Amniotic epithelial cell (primary cell): ENCODE measurements at regions not wholly inside any gene's neighbourhood (a gene's known extent, or its start where the extent isn't known, plus 50 kb on each side); places are given as distances from the start of the nearest gene placed in this dataset.
"Not testable (repeated sequence)": the region's sequence is repeated elsewhere in the genome, so short reads cannot be mapped to it uniquely, and the experiment has no call there.

Experiments
- DNase-seq: peaks from one replicate; pipeline ENCODE4 v3.0.0-alpha.2; 2010; ENCODE audit warnings: low read depth

DNA sequence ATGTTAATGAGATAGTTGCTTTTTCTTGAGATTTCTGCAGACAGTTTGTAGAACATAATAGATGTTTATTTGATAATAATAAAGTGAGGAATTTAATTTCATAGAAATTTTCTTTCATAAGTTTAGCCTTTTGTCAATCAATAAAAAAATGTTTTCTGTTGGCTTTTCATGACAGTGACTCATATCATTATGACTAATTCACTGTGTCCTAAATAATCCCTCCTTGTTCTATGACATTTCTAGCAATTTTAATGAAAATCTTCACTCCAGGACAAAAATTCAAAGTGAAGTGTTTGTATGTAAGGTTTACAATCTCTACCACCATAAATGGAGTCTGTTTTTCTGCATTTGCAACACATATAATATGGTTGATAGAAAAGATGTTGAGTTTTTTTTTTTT is 109.9 kb downstream of the UTRN start:
- no peak for DNase-seq

- no peak for DNase-seq
Observed at GRCh38 chr6:144395826-144396225, 110.7 kb downstream of the UTRN start.

GRCh38 chr6:144397141-144397540 is 112.0 kb downstream of the UTRN start:
- DNase-seq: no peak

DNA sequence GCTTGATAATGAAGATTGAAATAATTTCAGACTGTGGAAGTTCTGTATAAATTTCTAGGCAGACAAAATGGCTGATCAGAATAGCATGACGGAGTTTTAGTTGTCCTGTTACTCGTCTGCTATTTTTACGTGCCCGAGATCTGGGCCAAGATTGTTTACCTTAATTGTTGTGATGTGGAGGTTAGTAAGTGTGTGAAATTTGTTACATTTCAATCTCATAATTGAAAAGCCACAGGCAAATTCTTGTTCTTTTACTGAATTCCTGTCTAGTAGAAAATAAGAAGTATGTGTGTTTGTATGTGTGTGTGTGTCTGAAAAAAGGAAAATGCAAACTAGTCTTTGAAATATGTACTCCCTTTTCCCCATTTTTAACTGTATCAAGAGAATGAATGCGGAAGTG is 115.2 kb downstream of the UTRN start:
- peak; percentile 41 for DNase-seq

- DNase-seq: no peak
Observed at GRCh38 chr6:144401736-144402733, 116.9 kb downstream of the UTRN start.

DNA sequence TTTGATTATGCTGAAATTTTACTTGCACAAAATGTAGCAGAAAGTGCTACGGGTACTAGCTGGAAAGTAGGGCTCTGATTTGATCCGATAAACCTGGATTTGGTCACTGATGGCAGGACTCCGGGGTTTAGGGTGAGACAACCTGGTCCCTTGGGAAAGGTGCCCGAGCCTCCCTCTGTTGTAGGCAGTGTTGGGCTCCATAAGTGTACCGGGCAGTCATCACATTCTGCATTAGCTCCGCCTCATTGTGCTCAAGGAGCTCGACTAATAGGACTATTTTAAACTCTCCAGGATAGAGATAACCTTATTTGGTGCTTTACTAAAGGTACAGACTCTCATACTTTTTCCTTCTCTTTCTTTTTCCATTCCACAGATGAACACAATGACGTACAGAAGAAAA is 117.6 kb downstream of the UTRN start:
- no peak for DNase-seq

- peak; percentile 76 for DNase-seq
Observed at GRCh38 chr6:144405163-144405562, 120.0 kb downstream of the UTRN start.

DNA sequence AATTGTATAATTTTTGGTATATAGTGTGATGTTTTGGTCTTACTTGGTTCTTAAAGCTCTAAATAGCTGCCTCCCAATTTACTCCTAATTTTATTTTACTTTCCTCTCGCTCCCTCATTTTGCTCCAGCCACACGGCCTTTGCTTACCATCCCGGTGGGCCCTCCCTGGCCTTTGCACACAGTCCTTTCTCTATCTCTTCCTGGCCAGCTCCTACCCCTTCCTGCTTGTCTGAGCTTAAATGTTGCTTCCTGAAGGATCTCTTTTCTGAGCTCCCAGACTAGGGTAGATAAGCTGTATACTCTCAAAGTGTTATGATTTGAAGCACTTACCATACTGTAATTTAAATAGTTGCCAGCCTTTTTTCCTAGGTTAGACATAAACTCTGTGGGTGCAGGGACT is 121.7 kb downstream of the UTRN start:
- DNase-seq: no peak

- no peak for DNase-seq
Observed at GRCh38 chr6:144408161-144408560, 123.0 kb downstream of the UTRN start.

GRCh38 chr6:144410059-144410458 is 124.9 kb downstream of the UTRN start:
- DNase-seq: no peak

DNA sequence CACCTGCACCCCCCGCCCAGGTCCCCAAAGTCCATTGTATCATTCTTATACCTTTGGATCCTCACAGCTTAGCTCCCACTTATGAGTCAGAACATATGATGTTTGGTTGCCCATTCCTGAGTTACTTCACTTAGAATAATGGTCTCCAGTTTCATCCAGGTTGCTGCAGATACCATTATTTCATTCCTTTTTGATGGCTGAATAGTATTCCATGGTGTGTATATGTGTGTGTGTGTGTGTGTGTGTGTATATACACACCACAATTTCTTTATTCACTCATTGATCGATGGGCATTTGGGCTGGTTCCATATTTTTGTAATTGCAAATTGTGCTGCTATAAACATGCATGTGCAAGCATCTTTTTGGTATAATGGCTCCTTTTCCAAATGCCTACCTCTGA is 125.4 kb downstream of the UTRN start:
- not testable (repeated sequence) for DNase-seq

DNA sequence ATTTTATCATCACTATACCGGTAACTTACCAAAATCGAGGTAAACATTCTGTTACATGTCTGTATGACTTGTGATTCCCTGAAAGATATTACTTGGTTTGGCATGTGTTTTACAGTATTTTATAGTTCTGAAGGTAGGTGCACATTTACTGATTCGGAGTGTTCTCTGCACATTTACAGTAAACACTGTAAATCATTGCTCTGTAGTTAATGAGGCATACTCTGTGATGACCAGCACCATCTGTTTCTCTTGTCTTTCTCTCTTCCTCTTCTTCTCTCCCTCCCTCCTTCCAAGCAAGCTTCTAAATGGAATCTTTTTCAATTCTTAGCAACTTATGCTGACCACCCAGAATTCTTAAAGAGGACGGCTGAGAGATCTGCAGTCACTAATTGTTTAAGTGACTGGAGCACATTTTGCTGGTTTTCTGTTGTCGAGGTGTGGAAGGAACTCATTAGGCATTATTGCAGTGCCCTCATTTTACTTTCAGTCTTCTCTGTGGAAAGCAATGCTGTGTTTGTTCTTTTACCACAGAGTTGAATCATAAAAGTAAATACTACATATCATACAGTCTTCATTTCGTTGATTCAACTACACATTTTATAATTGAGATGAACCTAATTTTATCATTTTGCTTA is 126.5 kb downstream of the UTRN start:
- DNase-seq: peak; percentile 41

DNA sequence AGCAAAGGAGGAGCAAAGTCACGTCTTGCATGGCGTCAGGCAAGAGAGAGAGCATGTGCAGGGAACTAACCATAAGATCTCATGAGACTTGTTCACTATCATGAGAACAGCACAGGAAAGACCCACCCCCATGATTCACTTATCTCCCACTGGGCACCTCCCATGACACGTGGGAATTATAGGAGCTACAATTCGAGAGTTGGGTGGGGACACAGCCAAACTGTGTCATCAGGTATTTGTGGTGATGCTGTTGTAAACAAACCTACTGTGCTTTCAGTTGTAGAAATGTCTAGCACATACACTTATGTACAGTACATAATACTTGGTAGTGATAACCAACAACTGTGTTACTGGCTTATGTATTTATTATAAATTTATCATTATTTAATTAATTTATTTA is 128.3 kb downstream of the UTRN start:
- peak; percentile 29 for DNase-seq

- peak; percentile 81 for DNase-seq
Observed at GRCh38 chr6:144415014-144415413, 129.9 kb downstream of the UTRN start.

DNA sequence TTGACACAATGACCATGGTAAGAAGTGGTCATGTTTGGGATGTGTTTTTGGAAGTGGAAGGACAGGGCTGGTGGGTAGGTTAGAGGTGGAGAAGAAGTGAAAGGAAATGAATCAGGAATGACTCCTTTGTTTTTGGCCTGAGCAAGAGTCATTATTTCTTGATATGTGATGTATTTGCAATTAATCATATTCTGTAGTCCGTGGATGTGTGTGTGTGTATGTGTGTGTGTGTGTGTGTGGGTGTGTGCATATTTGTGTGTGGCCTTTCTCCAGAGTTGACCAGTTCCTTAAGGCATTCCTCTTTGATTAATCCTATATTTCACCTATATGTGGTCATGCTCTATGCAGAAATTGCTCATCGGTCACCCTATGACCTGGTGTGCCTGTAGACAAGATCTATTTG is 130.7 kb downstream of the UTRN start:
- DNase-seq: peak; percentile 77

DNA sequence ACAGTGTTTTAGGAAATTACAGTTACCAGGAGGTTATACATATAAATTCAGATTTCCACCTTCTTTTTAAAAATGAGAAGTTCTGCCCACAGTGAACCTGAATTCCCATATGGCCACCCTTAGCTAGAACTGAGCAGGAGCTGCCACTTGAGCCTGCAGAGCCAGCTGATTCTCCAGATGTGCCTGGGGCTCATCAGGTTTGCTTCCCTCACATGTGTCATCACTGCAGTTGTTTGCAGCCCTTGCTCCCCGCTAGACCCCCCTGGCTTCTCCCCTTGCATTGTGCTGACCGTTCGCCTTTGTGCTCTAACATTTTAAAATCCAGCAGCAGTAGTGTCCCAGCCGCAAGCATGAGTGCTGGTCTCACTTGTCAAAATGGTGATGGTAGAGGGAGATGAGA is 131.1 kb downstream of the UTRN start:
- no peak for DNase-seq

DNA sequence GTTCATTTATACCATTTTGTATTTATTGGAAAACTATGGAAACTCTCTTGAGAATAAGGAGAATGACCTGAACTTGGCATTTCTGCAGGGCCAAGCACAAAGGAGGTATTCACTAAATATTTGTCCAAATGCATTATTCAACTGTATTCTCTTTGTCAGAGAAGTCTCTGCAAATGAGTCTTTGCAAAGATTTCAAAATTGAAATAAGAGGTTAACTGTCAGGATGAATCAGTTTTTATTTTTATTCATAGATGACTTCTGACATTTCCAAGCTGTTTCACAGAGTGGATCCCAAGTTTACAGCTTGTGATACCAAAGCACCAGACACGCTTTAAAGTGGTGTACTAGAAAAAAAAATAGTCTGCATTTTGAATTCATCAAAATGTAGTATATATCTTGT is 131.6 kb downstream of the UTRN start:
- DNase-seq: no peak

DNA sequence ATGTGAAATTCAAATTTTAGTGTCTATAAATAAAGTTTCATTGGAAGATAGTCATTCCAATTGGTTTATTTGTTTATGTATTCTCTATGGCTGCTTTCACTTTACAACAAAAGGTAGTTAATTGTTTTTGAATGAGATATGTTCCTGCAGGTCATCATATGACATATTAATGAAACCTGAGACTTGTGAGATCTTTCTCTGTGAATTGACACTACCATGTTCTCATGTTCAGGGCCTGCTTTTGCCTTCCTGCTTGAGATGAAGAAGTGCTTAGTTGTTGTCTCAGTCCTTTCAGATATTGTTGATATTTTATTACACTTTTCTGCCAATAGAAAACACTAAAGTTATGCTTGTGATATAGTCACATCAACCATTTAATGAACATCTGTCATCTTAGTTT is 132.5 kb downstream of the UTRN start:
- no peak for DNase-seq

- no peak for DNase-seq
Observed at GRCh38 chr6:144418959-144419545, 133.9 kb downstream of the UTRN start.

DNA sequence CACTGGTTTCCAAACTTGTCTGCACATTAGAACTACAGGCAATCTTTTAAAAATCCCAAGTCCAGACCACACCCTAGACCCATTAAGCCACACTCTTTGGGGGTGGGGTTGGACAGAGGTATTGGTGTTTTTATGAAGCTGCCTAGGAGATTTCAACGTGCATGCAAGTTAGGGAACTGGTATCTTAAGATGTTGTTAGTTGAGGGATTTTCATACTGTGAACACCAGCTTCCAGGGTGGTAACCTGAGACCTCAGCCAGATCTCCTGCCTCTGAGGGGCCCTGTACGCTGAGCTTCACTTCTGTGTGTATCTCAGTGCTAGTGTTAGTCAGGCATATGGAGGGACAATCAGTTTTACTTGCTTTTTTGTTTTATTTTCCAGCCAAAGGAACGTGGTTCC is 138.0 kb downstream of the UTRN start:
- DNase-seq: no peak

DNA sequence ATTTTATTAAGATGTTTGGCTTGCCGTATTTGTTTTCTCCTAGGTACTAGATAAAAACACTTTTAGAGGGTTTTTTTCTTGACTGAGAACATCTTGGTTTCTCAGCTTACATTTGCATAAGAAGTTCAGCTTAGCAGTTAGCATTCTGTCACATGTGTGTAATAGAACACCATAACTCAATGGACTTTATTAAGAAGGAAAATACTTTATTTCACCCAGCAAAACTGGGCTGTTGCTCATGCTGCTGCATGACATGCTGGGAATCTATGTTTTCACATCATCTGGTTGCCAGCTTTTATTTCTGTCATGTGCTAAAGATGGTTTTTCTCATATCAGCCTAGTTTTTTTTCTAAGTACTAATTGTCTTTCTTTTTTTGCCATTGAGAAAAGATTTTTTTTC is 144.6 kb downstream of the UTRN start:
- DNase-seq: no peak

GRCh38 chr6:144433446-144433845 is 148.3 kb downstream of the UTRN start:
- DNase-seq: not testable (repeated sequence)
